ENCODE measurements at regions not wholly inside any gene's neighbourhood (a gene's known extent, or its start where the extent isn't known, plus 50 kb on each side); places are given as distances from the start of the nearest gene placed in this dataset.
"Not testable (repeated sequence)": the region's sequence is repeated elsewhere in the genome, so short reads cannot be mapped to it uniquely, and the experiment has no call there.

DNA sequence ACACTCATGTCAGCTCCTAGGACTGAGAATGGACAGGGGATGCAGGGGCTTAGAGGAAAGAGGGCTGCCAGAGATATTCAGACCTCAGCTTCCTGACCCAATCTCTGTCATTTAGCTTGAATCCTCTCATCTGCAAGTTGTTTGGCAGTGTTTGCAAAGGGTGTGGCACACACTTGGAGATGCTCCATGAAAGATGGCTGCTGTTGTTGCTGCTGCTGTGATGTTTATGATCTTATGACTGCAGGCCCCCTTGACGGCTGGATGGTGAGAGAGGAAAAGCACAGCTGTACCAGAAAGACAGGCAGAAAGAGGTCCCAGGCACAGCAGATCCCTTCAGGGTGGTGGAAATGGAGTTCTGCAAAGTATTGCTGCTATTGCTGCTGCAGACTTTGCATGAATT lies 80.7 kb downstream of the TRIM43 start:
- BruUV-seq (replicated peaks); H3K79me2 ChIP-seq (ENCODE audit: control insufficient read depth, insufficient read depth, low read length); CTCF ChIA-PET; H2AFZ ChIP-seq (ENCODE audit: low read depth, low read length); H3K4me3 ChIP-seq (replicated peaks in 1 of 3; ENCODE audit: insufficient read depth in 1 of 3, low read depth in 1 of 3, low read length in 3 of 3); DNase-seq (ENCODE audit: low read depth, low spot score); FAIRE-seq; H4K20me1 ChIP-seq (replicated peaks; ENCODE audit: control insufficient read depth, extremely low read depth, insufficient read depth, low read length); POLR2A ChIA-PET; H3K36me3 ChIP-seq (ENCODE audit: control insufficient read depth in 2 of 2, extremely low read depth in 1 of 2, insufficient read depth in 2 of 2, low read length in 2 of 2); H3K9ac ChIP-seq (replicated peaks; ENCODE audit: extremely low read depth, insufficient read depth, low read length); H3K9me1 ChIP-seq (replicated peaks; ENCODE audit: control insufficient read depth, extremely low read depth, insufficient read depth, low read length); H3K27ac ChIP-seq (ENCODE audit: insufficient read depth, low read depth, low read length); H3K4me1 ChIP-seq (ENCODE audit: control insufficient read depth, extremely low read depth, insufficient read depth, low read length); H3K9me3 ChIP-seq (replicated peaks; ENCODE audit: control insufficient read depth, insufficient read depth, low read length); dilution Hi-C loops (cut with MboI; ENCODE audit: extremely low pct_ligation_motif_present, low sequenced_read_pairs); H3K4me2 ChIP-seq (ENCODE audit: insufficient read depth, low read length); intact Hi-C loops (cut with micrococcal nuclease): not testable (repeated sequence)
- H3K27me3 ChIP-seq (ENCODE audit: control insufficient read depth in 2 of 2, insufficient read depth in 2 of 2, low read length in 2 of 2) = peaks cover 3 to 10% of the 10 kb centered on the region in 2 experiments

DNA sequence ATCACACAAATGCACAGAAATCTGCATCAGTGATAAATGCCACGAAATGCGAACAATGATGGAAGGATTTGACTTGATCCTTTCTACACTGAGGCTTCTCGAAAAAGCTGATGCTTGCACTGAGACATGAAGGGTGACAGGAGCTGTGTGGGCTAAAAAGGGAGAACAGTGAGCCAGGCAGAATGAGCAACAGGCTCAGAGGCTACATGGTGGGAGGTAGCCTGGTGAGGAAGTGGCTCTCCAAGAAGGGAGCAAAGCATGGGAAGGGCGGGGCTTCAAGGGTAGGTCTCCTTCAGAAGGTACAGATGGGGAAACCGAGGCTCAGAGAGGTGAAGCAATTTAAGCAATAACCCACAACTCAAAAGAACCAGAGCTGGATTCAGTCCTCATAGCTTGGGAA lies 82.4 kb downstream of the TRIM43 start:
- TF ChIP-seq EZH2 (IDR thresholded peaks at IDR 0.05; ENCODE audit: borderline replicate concordance, low read depth, low read length, severe bottlenecking) = no peak
- H3K36me3 ChIP-seq (ENCODE audit: control insufficient read depth in 2 of 2, extremely low read depth in 1 of 2, insufficient read depth in 2 of 2, low read length in 2 of 2) = no peaks in the 10 kb centered on the region
- no peaks in the 10 kb centered on the region for H3K9me3 ChIP-seq (replicated peaks; ENCODE audit: control insufficient read depth, insufficient read depth, low read length)
- H2AFZ ChIP-seq (ENCODE audit: low read depth, low read length) = no peak overlapping the region
- no peak for DNase-seq (ENCODE audit: low read depth, low spot score)
- H3K9ac ChIP-seq (replicated peaks; ENCODE audit: extremely low read depth, insufficient read depth, low read length) = no peak overlapping the region
- no peak overlapping the region for H3K4me3 ChIP-seq (replicated peaks in 1 of 3; ENCODE audit: insufficient read depth in 1 of 3, low read depth in 1 of 3, low read length in 3 of 3)
- intact Hi-C loops (cut with micrococcal nuclease) = no loop called here
- BruUV-seq (replicated peaks) = no TSS peak
- no peak for FAIRE-seq
- POLR2A ChIA-PET = no interaction called here
- no peaks in the 10 kb centered on the region for H3K9me1 ChIP-seq (replicated peaks; ENCODE audit: control insufficient read depth, extremely low read depth, insufficient read depth, low read length)
- H3K27me3 ChIP-seq (ENCODE audit: control insufficient read depth in 2 of 2, insufficient read depth in 2 of 2, low read length in 2 of 2) = peaks cover 3 to 10% of the 10 kb centered on the region in 2 experiments
- no peaks in the 10 kb centered on the region for H3K79me2 ChIP-seq (ENCODE audit: control insufficient read depth, insufficient read depth, low read length)
- dilution Hi-C loops (cut with MboI; ENCODE audit: extremely low pct_ligation_motif_present, low sequenced_read_pairs) = no loop called here
- CTCF ChIA-PET = no interaction called here
- H3K4me1 ChIP-seq (ENCODE audit: control insufficient read depth, extremely low read depth, insufficient read depth, low read length) = no peaks in the 10 kb centered on the region
- H4K20me1 ChIP-seq (replicated peaks; ENCODE audit: control insufficient read depth, extremely low read depth, insufficient read depth, low read length) = no peaks in the 10 kb centered on the region
- H3K27ac ChIP-seq (ENCODE audit: insufficient read depth, low read depth, low read length) = no peak overlapping the region
- no peak overlapping the region for H3K4me2 ChIP-seq (ENCODE audit: insufficient read depth, low read length)

DNA sequence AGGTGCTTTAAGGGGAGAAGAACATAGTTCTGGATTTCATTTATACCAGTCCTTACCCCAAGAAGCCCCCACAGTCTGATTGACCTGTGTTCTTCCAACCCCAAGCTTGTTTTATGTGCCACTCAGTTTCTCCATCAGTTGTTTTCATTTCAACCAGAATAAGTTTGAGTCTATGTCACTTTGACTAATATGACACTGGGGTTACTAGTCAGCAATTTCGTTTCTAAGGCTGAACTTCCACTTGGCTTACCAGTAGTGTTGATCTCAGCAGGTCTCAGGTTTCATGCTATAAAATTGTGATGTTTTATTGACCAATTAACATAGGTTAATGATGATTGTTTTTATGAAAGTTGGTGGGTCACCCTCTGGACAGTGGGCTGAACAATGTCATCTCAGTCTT lies 84.8 kb downstream of the TRIM43 start:
- H3K27me3 ChIP-seq (ENCODE audit: control insufficient read depth in 2 of 2, insufficient read depth in 2 of 2, low read length in 2 of 2); CTCF ChIA-PET; H3K36me3 ChIP-seq (ENCODE audit: control insufficient read depth in 2 of 2, extremely low read depth in 1 of 2, insufficient read depth in 2 of 2, low read length in 2 of 2); FAIRE-seq; H3K79me2 ChIP-seq (ENCODE audit: control insufficient read depth, insufficient read depth, low read length); H3K27ac ChIP-seq (ENCODE audit: insufficient read depth, low read depth, low read length); H3K9ac ChIP-seq (replicated peaks; ENCODE audit: extremely low read depth, insufficient read depth, low read length); H3K4me2 ChIP-seq (ENCODE audit: insufficient read depth, low read length); H3K4me3 ChIP-seq (replicated peaks in 1 of 3; ENCODE audit: insufficient read depth in 1 of 3, low read depth in 1 of 3, low read length in 3 of 3); H3K4me1 ChIP-seq (ENCODE audit: control insufficient read depth, extremely low read depth, insufficient read depth, low read length); BruUV-seq (replicated peaks); H2AFZ ChIP-seq (ENCODE audit: low read depth, low read length); H4K20me1 ChIP-seq (replicated peaks; ENCODE audit: control insufficient read depth, extremely low read depth, insufficient read depth, low read length); H3K9me3 ChIP-seq (replicated peaks; ENCODE audit: control insufficient read depth, insufficient read depth, low read length); intact Hi-C loops (cut with micrococcal nuclease); H3K9me1 ChIP-seq (replicated peaks; ENCODE audit: control insufficient read depth, extremely low read depth, insufficient read depth, low read length); dilution Hi-C loops (cut with MboI; ENCODE audit: extremely low pct_ligation_motif_present, low sequenced_read_pairs); DNase-seq (ENCODE audit: low read depth, low spot score); POLR2A ChIA-PET: not testable (repeated sequence)

Measured in endothelial cell of umbilical vein (primary cell).